Dedifferentiated amniotic fluid mesenchymal stem cell (primary cell): ENCODE measurements at regions not wholly inside any gene's neighbourhood (a gene's known extent, or its start where the extent isn't known, plus 50 kb on each side); places are given as distances from the start of the nearest gene placed in this dataset.

ENCODE experiments used
- DNase-seq: peaks from one replicate; pipeline ENCODE4 v3.0.0-alpha.2; 2016; ENCODE audit errors: extremely low spot score

DNA sequence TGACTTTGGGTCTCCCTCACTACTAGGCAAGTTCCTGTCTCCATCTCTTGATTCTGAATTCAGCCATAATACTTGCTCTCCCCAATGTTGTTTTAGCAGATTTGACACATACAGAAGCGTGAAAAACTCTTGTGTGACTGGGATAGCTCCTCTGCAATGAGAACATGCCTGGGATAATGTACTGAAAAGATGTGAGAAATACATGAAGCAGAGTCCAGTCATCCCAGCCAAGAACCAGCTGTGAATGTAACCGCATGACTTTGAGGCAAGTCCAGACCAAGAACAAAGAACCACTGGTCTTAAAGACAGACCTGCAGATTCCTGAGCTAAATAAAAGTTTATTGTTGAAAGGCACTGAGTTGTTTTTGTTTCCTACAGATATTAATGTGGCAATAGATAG, 135.0 kb downstream of the NMUR2 start:
- DNase-seq: no peak

- DNase-seq: no peak
Measured at GRCh38 chr5:152269533-152269932, 135.5 kb downstream of the NMUR2 start.

DNA sequence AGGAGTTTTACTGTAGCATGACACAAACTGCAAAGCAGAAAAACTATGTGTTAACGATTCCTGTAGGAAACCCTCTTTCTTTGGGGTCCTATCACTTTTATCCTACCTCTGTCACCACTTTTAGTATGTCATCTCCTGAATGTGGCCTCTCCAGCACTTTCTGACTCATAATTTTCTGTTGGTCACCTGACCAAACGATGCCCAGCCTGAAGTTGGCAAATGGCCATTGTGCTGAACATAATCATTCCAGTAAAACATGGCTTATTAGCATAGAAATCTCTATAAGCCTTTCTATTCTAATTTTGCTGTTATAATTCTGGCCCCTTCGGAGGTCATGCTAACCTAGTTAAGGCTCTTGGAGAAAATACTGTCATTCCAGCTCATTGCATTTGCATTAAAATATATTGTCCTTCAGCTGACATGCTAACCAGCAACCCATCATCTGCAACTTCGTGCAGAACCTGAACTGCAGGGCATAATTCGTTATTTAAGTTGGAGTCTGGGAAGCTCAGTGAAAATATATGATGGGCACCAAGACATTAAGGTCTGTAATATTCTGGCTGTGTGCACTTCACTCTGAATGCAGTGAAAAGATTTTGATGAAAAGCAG, 140.3 kb downstream of the NMUR2 start:
- DNase-seq: no peak

- DNase-seq: no peak
Measured at GRCh38 chr5:152262667-152263066, 142.4 kb downstream of the NMUR2 start.

DNA sequence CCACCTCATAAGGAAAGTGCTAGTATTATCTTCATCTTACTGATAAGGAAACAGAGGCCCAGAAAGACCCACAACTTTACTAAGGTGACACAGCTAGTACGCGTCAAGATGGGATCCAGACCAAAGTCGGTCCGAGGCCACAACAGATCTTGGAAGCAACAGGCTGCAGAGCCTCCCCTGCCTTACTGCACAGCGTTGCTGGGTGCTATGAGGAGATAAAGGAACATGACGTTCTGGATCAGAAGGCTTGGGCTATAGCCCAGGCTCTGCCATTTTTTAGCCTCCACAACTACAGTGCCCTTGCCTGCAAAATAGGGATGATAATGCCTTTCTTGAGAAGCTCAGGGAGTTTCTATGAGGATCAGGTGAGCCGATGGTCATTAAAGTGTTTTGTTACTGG, 144.1 kb downstream of the NMUR2 start:
- DNase-seq: no peak

DNA sequence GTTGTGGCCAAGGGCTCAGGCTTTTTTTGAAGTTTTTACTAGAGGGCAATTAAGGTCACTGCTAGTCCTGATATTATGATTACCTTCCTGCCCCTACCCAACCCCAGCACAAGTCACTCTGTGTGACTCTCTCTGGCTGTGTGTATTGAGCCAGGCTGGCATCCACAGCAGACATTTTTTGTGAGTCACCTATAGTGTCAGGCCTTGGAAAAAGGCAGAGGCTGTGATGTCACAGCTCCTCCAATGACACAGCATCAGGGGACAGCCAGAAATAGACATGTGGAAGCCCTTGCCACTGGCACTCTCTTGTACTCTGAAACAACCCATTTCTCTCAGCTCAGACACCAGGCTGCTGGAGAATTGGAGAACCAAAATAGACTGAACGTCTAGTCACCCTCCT, 145.4 kb downstream of the NMUR2 start:
- DNase-seq: no peak

DNA sequence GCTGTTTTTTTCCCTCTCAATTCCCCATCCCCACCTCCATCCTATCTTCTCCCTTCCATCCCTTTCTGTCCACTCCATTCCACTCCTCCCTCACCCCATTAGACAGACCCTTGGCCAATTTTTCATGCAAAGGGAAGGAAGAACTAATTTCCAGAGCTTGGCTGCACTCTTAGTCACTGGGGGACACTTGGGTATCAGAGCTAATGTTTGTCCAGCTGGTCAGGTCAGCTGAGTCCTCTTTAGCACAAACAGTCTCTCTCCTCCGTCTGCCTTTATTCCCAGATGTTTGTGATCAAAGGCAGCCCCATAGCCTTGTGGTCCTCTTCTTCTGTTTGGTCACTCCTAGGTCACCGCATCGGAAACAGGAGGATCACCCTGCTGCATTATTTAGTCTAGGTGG, 148.5 kb downstream of the NMUR2 start:
- DNase-seq: no peak

- DNase-seq: no peak
Measured at GRCh38 chr5:152255411-152255810, 149.7 kb downstream of the NMUR2 start.

GRCh38 chr5:152247850-152248385, 157.2 kb downstream of the NMUR2 start:
- DNase-seq: no peak

DNA sequence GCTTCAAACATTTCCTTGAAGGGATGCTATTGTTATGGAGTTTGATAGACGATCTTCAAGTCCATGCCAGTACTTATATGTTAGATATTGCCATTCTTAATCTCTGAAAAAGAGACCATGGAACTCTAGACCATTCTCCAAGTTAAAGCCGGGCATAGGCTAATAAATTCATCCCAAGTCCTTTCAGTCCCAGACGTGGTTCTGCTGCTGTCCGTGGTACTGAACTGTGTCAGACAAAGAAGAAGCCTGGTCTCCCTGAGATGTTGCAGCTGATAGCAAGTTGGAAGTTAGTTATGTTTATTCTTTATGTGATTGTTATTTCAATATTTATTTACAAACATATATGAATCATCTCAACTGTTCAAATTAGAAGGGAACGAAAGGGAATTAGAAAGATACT, 158.7 kb downstream of the NMUR2 start:
- no peak for DNase-seq

DNA sequence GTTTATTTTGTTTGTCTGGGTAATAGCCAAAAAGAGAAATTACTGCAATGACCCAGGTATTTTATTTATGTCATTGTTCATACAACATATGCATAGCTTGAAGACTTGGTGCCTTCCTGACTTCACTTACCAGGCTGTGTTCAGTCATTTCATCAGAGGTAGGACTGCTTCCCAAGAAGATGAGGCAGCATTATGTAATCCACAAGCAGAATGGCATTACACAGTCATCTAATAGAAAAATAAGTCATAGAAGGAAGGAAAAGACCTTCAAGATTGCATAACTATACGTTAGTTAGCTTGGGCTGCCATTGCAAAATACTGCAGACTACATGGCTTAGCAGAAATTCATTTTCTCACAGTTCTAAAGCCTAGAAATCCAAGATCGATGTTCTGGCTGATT, 167.5 kb downstream of the NMUR2 start:
- no peak for DNase-seq

DNA sequence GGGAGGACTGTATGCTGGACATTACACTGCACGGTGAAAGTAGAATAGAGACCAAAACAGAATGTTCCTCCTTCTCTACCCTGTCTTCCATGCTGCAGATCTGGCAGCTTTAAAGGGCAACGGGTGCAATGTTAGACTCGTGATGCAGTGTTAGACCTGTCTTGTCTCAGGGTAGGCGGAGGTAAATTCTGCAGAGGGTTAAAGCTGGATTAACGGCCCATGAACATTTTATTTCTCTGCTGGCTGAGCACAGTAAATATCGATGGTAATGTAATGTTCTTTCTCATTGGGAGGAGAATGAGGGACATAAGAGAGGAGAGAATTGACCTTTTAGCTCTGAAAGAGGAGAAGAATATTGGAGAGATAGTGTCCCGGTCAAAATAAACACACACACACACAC, 178.9 kb downstream of the NMUR2 start:
- no peak for DNase-seq

DNA sequence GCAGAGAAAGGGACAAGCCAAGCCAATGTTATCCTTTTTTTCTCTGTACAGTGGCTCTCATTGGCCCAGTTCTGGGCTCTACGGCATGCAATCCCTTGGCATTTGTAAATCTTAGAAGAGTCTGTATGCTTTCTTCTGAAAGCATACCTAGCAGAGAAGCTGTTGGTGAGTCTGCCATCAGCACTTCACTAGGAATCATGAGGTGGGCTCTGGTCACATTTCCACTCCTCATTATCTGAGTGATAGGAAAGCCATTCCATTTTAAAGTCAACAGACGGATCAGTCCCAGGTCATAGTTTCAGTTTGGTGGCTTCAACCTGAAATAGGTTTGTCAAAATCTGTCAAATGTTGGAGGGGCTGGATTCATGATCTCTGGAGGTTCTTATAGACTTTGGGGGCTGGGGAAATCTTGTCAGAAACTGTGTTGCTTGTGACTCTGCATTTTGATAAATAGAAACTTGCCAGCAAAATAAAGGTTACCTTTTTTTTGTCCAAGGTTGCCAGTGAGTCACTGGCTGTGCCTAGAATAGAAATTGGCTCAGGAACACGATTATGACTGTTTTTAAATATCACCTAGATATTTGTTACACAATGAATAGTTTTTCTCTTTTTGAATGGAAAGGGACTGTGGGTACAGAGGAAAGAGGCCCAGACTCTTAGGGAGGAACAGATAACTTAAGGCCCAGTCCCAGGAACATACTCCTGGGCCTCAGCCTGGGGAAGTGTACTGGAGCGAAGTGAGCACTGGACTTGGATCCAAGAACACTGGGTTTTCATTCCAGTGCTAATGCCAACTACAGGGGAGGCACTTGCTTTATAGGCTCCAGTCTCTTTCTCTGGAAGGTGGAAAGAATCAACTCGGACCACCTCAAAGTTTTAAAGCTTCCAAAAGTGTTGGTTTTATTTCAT, 183.1 kb downstream of the NMUR2 start:
- no peak for DNase-seq

DNA sequence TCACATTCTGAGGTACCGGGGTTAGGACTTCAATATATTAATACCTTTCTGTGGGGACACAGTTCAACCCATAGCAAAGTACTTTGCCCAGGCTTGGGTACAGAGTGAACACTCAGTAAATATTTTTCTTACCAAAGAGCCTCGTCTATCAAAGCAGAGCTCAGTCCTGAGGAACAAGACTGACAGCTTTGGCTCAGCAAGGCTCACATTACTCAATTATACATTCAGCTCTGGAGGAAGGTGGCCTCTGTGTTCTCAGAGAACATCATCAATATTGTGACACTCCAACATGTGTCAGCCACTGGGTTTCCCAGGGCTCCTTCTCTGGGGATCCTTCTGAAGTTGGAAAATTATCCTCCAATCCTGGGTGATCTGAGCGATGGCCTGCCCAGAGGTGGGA, 186.4 kb downstream of the NMUR2 start:
- DNase-seq: no peak

GRCh38 chr5:152205804-152206203, 199.3 kb downstream of the NMUR2 start:
- DNase-seq: no peak

DNA sequence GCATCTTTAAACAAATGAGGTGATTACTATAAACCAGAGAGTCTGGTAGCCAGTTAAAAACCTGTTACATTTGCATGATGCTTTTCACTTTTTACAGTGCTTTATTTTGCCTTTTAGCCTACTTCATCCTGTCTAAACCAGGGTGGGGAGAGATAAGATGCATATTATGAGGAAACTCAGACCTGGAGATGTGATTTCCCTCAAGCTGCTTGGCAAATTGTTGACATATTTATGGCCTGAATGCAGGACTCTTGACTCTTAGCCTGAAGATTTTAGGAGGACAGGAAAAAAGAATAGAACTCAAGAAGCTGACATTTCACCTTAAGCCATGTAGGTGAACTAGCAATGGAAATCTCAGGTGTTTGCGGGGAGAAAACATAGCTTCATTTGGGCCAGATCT, 202.8 kb downstream of the NMUR2 start:
- DNase-seq: no peak

DNA sequence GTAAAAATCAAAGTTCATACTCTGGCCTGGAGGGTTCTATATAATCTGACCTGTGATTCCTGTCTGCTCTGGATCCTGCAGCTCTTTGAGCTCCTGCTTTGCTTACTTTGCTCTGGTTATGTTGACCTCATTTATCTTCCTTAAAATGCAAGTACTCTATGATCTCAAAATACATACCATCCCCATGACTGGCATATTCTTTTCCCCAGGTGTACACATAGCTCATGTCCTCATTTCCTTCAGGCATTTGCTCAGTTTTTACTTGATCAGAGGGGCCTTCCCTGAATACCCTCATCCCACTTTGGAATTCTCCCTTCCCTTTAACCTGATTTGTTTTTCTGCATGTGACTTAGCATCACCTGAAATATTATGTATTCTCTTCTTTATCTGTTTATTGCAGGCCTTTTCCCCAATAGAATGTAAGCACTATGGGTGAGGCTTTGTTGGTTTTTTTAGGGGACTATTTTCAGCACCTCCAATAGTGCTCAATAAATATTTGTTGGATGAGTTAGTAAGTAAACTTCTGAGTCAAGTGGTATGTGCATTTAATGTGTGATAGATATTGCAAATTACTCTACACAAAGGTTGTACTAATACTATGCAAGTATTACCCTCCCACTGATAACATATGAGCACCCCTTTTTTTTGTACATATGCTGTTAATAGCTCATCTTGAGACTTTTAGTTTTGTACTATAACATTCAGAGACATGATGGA, 211.5 kb downstream of the NMUR2 start:
- no peak for DNase-seq

- DNase-seq: no peak
Measured at GRCh38 chr5:152188251-152188650, 216.8 kb downstream of the NMUR2 start.

- no peak for DNase-seq
Measured at GRCh38 chr5:152187668-152188067, 217.4 kb downstream of the NMUR2 start.

DNA sequence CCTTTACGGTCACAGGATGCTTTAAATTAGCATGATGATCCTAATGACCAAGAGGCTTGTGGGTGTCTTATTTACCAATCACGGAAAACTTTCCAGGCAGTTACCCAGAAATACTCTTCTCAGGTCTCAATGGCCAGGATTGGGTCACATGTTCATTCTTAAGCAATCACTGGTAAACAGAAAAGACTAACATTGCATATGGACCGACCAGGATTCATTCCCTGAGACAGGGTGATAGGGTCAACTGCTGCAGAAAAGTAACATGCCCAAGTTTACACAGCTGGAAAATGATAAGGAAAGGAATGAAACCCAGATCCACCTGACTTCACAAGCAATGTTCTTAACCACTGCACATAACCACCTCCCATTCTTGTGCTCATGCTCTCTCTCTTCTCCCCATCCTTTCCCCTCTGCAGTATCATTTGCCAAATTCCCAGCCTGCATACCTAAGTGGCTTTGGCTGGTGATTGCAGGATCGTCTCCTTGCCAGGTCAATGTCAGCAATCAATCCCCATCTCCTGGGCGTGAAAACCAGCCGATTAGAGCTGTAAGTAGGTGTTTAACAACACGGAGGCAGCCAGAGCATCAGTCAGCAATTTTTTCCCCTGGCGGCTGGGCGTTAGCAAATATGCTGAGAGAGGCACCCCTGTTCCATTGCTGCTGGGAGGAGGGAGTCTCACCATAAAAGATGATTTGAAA, 219.4 kb downstream of the NMUR2 start:
- no peak for DNase-seq

DNA sequence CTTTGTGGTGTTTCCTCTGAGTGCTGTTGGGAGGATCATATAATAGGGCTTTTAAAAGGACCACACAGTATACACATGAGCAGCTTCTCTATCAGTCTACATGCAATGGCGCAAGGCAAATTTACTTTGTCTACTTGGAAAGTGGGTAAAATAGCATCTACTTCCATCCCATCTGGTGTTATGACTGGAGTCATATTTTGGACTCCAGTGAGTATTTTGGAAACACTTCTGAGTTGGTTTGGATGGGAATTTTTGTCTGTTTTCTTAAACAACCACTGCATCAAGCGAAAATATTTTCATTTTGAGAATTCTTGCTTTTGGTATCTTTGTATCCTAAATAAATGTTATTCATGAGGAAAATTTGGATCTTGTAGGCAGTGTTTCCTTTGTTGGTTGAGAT, 220.8 kb downstream of the NMUR2 start:
- no peak for DNase-seq

DNA sequence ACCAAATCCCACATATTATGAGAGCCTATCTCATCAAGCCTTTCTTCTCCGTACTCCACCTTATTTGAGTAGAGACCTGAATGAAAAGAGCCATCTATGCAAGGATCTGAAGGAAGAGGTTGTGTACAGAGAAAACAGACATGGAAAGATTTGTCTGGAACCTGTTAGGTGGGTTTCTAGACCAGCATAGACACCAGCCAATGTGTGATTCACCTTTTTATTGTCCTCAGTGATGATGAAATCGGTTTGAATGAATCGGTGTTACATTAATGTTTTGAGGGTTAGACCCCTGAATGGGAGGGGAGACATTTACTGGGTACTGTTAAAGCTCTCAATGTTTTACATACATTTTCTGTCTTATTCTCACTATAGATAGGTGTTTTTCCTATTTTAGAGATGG, 223.6 kb downstream of the NMUR2 start:
- DNase-seq: no peak
